Activated gamma-delta T cell treated with anti-CD3 and anti-CD28 coated beads, Interleukin-2, amount 50 U/mL, for 16 hours (primary cell): ENCODE measurements at regions not wholly inside any gene's neighbourhood (a gene's known extent, or its start where the extent isn't known, plus 50 kb on each side); places are given as distances from the start of the nearest gene placed in this dataset.

Experiments
- DNase-seq: peaks from one replicate; pipeline ENCODE4 v3.0.0-alpha.2; 2020; ENCODE audit warnings: low read depth

DNA sequence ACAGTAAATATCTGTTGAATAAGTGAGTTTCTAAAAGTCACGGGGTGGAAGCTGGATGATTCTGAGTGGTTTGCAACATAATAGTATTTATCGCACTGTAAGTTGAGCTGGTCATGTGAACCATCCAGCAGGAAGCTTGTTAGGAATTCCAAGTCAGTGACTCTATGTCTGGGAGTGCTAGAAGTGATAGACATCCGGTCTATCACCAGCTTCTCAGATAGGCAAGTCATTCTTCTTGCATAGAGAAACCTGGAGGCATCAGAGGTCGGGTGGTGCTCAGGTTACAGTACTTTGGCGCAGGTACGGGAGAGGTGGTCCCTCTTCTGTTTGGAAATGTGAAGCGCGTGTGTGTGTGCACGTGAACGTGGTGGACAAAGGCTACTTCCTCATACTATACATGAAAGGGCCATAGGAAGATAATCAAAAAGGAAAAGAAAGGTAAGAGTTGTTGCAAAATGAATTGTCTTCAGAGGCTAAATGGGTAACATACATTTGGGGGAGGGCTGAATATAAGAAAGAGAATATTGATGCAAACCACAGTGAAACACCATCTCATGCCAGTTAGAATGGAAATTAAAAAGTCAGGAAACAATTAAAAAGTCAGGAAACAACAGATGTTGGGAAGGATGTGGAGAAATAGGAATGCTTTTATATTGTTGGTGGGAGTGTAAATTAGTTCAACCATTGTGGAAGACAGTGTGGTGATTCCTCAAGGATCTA is 299.3 kb upstream of the ZFP64 start:
- DNase-seq, result no peak

GRCh38 chr20:52484438-52484837 is 292.9 kb upstream of the ZFP64 start:
- DNase-seq, result no peak

DNA sequence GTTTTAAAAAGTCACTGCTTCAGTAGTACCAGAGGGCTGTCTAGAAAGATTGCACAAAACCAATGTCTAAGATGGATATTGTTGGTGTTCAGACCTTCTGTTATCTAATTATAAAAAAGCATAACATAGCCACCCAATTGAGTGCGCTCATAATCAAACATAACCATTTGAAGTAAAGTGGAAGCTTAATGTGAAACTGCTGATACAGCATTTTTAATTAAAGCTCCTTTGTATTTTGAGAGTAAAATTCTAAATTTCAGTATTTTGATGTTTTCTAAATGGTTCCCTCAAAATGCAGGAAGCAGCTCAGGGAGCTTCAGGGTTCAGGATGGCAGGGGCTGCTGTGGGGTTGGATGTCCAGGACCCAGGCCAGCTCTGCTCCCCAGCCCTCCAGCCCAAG is 291.8 kb upstream of the ZFP64 start:
- DNase-seq, result no peak

DNA sequence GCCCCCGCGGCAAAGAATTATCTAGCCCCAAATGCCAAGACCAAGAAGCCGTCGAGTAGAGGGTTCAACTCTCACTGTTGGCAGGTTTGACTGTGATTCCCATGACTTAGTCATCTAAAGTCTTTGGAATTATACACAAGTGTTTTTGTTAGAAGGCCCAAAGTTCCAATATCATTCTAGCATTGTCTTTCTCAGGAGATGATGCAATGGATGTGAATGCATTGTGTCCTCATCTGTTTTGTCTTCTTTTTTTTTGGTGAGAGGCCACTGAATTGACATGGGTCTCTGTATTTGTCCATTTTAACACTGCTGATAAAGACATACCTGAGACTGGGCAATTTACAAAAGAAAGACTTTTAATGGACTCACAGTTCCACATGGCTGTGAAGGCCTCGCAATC is 290.5 kb upstream of the ZFP64 start:
- DNase-seq, result no peak

DNA sequence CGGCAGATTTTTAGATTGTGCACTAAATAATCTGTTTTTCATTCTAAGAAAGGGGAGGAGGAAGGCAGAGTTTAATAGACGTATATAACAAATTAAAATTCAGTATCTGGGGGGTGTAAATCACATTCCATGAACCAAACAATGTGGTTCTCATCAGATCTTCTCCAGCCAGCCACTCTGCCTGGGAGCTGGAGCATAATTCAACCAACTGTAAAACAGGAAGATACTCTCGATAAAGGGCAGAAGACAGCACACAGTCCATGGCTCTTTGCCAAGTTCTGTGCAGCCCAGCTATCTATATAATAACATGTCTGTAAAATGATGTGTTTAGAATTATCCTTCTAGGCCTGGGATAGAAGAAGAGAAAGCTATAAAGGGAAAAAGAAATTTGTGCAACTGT is 289.9 kb upstream of the ZFP64 start:
- no peak for DNase-seq

DNA sequence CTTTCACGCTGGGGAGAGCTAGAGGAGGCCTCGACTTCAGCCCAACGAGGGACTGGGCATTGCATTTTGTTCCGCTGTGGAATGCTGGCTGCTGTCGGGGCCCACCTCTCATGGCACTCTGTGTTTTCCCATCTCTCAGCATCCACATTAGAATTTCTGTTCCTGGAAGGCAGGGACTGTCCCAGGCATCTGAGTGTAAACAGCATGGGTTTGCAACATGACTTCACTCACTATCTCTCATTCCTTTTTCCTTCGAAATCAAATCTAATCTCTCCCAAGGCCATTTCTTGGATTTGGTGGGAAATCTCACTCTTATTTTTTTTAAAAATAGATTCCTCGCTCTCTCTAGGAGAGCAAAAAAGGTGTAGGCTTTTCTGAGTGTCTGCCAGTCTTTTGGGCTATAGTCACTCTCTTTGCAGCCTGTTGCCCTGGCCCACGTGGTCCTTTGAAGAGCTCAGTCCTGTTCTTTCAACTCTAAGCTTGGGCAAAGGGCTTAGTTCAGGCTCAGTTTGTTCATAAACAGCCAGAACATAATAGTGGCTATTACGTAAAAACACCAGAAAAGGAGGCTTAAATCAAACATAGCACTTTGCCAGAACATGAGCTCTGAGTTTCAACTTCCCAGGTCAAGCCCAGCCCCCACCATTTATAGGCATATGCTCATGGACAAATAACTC is 284.6 kb upstream of the ZFP64 start:
- DNase-seq, result no peak

GRCh38 chr20:52473186-52473585 is 281.6 kb upstream of the ZFP64 start:
- DNase-seq, result no peak

GRCh38 chr20:52470561-52470960 is 279.0 kb upstream of the ZFP64 start:
- DNase-seq, result no peak

GRCh38 chr20:52469128-52469527 is 277.5 kb upstream of the ZFP64 start:
- no peak for DNase-seq

GRCh38 chr20:52465991-52466390 is 274.4 kb upstream of the ZFP64 start:
- DNase-seq, result no peak

- no peak for DNase-seq
Observed at GRCh38 chr20:52461582-52461981, 270.0 kb upstream of the ZFP64 start.

DNA sequence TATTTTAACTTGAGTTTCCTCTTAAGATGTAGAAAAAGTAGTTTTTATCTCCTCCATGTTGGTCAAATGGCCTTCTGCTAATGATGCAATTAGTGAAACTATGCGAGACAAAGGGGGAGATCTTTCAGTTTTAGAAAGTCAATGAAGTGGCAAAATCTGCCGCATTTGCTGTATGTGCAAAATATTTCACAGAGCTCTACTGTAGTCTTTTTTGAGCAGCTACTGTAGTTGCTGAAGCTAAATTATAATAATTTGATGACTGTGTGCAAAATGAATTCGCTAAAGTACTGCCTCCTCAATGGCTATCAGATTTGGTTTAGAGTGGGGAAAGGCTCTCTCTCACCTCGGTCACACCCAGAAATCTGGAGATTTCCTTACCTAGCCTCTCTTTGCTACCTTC is 267.6 kb upstream of the ZFP64 start:
- no peak for DNase-seq

GRCh38 chr20:52457826-52458225 is 266.2 kb upstream of the ZFP64 start:
- no peak for DNase-seq

DNA sequence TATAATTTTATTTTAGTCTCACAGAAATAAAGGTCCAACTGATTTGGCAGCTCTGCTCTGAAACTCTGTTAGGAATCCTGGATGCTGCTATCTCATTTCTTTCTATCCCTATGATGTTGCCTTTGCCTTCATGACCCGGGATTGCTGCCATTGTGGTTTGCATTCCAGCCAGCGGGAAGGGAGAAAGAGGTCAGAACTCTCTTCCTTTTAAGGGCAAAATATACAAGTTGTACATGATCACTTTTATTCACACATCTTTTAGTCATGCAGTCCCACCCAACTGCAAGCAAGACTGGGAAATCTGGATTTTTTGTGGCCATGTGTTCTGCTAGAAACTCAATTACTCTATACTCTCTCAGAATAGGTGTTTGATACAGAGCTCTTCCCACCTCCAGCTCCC is 263.1 kb upstream of the ZFP64 start:
- DNase-seq, result no peak

DNA sequence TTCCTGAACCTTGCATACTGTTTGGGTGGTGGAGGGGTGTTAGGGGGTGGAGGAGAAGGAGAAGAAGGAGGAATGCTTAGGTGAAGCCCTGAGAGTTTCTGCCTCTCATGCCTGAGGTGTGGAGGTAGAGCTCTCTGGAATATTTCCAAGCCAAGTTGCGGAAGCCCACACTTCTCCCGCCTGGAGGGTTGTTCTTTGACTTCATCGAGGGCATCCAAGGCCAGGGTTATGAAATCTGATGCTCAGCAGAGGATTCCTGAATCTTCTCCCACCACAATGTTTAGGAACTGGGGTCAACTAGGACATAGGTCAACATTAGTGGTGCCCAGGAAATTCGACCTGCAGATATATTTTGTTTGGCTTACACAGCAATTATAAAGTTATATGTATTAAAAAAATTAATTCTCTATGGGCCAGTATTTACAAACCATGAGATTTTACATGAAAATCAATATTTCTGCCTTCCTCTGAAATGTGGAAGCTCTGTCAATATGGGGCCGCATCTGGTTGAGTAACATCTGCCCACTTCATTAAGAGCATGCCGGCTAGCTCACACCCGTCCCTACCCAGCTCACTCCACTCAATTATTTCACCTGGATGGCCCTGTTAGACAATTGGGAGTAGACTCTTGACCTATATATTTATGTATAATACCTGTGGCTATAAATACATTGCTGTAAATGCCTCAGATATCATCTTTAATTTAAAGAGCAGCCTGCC is 257.1 kb upstream of the ZFP64 start:
- no peak for DNase-seq

DNA sequence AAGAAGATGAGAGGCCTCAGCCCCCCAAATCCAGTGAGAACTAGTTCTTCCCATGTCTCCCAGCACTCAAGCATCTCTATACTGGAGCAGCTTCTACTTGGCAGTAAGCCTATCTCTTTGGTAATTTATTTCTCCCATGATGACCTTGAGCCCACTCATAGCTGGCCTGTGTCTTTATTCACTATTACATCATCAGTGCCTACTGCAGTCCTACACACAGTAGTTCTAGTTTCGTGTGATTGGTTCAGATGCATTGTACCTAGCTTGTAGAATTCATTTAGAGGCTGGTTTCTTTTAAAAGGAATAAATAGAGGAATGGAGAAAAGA is 255.6 kb upstream of the ZFP64 start:
- DNase-seq, result no peak

- no peak for DNase-seq
Observed at GRCh38 chr20:52446421-52447224, 255.0 kb upstream of the ZFP64 start.

DNA sequence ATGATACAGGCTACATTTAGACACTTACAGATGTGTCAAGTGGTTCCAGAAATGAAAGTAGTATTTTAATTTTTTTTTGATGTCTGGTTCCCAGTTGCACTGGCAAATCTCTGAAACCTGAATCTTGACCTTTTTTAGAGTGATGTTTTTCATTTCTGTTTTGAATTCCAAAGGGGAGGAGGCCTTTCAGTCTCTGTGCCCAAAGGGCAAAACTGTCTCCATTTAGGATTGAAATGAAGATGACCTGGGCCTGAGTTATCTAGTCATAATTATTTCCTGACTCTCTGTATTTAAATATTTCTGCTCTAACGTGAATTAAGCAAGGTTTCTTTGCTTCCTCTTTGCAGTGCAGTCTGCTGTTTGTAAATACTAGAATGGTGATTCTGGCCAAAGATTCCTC is 252.9 kb upstream of the ZFP64 start:
- no peak for DNase-seq

GRCh38 chr20:52443874-52444273 is 252.3 kb upstream of the ZFP64 start:
- DNase-seq, result no peak

GRCh38 chr20:52441710-52442109 is 250.1 kb upstream of the ZFP64 start:
- DNase-seq, result no peak

DNA sequence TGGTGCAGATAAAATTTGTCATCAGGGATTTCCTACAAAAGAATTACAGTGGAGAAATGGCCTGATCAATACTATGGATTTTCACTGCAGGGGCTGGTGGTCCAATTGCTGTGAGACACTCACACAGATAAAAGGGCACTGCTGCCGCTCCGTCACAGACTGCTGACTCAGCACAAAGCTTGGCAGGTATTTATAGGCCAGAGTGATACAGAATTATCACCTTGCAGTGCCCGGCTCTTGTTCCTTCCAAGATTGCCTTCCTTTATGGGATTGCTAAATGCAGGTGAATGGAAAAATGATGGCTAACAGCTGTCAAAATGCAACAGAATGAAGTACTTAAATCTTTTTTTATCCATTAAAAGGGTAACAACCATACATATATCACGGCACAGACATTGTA is 247.8 kb upstream of the ZFP64 start:
- DNase-seq, result no peak

DNA sequence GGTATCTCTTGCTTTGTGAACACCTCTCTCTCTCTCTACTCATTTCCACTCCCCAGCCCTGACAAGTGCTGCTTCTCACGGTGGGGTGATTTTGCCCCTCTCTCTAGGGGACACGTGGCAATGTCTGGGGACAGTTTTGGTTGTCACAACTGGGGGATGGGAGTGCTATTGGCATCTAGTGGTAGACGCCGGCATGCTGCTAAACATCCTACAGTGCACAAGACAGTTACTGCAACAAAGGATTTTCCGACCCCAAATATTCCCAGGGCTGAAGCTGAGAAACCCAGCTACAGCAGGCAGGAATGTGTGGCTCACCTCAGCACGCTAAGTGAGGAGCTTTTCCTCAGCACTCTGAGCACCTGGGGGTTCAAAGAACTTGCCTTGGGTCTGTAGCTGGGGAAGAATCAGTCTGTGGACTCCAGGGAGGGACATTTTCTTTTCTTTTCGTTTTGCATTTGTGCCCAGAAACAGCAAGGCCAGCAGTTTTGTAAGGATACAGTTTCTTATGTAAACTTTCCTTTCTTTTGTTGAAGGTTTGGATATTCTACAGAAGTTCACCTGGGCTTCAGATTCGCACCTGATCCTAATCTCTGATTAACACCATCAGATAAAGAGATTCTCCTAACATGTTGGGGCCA is 246.9 kb upstream of the ZFP64 start:
- no peak for DNase-seq
